GM13977 (cell line): ENCODE measurements at regions not wholly inside any gene's neighbourhood (a gene's known extent, or its start where the extent isn't known, plus 50 kb on each side); places are given as distances from the start of the nearest gene placed in this dataset.

Source experiments
- DNase-seq: peaks from one replicate; pipeline ENCODE4 v3.0.0; 2012; ENCODE audit warnings: low spot score
- in situ Hi-C: fragments of 300-500 bp; cut with MboI; formaldehyde crosslinking; loops from one replicate; pipeline ENCODE4 v1.12.0; 2022; ENCODE audit warnings: low sequenced_read_pairs, low pct_unique_long_range_greater_than_20kb, mixed read lengths, inconsistent platforms; ENCODE audit not compliant: unreplicated experiment
- TF ChIP-seq, protein P1 (sequence below): IDR thresholded peaks from 2 replicates; pipeline ENCODE4 v1.5.1; 2012; ENCODE audit warnings: mild to moderate bottlenecking, control low read depth; ENCODE audit not compliant: insufficient read depth; ENCODE audit errors: extremely low read depth, missing control alignments

DNA sequence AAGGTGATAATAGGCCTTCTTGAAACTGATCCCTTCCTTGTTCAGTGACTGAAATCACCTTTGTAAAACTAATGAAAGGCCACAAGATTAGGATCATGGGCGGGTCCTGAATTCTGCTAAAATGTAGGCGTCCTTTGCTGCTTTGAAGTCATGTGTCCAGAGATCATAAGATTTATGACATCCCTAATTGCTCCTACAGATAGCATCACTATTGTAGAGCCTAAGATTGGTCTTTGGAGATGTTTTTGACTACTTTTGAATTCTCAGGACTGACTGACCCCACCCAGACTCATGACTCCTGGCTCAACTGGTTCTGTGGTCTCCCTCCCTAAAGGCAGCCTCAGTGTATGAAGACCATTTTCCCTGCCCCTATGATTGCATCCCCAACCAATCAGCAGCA is 322.6 kb upstream of the SEMA3D start:
- in situ Hi-C loops: no loop called here
- no peak for DNase-seq
- TF ChIP-seq, protein P1, sequence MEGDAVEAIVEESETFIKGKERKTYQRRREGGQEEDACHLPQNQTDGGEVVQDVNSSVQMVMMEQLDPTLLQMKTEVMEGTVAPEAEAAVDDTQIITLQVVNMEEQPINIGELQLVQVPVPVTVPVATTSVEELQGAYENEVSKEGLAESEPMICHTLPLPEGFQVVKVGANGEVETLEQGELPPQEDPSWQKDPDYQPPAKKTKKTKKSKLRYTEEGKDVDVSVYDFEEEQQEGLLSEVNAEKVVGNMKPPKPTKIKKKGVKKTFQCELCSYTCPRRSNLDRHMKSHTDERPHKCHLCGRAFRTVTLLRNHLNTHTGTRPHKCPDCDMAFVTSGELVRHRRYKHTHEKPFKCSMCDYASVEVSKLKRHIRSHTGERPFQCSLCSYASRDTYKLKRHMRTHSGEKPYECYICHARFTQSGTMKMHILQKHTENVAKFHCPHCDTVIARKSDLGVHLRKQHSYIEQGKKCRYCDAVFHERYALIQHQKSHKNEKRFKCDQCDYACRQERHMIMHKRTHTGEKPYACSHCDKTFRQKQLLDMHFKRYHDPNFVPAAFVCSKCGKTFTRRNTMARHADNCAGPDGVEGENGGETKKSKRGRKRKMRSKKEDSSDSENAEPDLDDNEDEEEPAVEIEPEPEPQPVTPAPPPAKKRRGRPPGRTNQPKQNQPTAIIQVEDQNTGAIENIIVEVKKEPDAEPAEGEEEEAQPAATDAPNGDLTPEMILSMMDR: no peak

DNA sequence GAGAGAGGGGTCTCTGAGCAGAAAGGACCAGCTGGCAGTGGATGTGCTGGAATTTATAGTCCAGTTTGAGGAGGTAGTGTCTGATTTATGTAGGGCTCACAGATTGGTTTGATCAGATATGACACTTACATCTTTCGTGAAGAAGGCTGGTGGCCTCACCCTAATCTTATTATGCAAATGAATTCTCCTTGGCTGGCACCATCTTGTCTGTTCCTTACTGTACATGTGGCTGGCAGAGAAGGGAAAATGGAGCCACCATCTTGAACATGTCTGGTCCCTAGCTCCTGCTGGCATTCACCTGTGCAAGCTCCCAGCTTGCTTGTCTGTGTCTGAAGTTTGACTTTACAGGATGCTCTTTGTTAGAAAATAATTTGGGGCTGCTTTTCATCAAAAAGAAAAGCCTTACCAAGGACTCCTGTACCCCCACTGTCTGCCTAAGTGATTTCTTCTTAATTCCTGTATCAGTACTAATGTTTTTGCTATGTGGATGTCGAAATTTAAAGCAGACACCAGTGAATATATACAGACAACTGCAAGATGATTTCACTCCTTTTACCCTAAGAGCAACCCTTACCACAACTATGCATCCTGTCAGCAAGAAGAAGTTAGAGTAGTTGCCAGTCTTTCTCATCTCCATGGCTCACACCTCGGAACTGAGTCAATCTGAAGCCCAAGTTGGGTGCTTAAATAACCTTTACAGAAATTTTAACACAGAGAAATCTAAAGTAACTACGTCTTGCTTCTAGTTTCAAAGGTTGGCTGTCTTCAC is 322.0 kb upstream of the SEMA3D start:
- in situ Hi-C loops: no loop called here
- no peak for DNase-seq
- TF ChIP-seq, protein P1: no peak

DNA sequence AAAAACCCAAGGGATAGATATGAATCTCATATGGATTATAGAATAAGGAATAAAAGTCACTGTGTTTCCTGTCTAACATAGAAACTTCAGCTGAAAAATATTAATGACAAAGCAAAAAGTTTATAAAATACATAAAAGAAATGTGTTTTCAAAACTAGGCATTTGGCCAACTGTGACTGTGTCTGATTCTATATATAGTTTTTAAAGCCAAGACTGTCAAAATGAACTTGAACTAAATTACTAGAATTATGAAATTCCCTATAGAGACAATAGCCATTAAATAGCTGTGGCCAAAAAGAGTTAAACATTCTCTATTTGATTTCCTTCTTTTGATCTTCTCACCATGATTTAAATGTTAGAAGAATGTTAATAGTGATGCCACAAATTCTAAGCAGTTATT is 311.2 kb upstream of the SEMA3D start:
- in situ Hi-C loops: no loop called here
- TF ChIP-seq, protein P1: no peak
- DNase-seq: no peak

DNA sequence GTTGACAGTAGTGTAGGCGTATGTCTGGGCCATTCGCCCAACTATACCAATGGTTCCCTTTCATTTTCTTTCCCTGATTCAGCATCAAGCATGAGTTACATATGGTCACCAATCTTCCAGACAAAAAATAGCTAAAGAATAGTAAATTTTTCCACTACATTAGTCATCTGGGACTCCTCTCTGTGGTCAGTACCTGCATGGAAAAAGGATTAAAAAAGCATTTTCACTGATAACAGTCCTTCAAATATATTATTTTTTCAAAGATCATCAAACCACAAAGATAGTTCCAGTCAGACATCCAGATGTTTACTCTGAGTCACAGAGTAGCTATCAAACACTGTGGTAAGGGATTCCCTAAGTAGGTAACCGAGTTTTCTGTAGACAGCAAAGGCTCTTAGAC is 302.6 kb upstream of the SEMA3D start:
- in situ Hi-C loops: no loop called here
- DNase-seq: no peak
- TF ChIP-seq, protein P1: no peak

DNA sequence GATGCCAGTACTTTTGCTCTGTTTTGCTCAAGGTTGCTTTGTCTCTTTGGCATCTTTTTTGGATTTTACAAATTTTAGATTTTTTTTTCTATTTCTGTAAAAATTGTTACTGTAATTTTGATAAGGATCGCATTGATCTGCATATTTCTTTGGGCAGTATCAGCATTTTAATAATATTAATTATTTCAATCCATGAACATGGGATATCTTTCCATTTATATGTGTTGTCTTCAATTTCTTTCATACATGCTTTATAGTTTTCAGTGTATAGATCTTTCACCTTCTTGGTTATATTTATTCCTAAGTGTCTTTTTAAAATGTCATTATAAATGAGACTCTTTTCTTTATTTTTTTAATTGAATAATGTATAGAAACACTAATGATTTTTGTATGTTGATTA is 301.6 kb upstream of the SEMA3D start:
- in situ Hi-C loops: no loop called here

DNA sequence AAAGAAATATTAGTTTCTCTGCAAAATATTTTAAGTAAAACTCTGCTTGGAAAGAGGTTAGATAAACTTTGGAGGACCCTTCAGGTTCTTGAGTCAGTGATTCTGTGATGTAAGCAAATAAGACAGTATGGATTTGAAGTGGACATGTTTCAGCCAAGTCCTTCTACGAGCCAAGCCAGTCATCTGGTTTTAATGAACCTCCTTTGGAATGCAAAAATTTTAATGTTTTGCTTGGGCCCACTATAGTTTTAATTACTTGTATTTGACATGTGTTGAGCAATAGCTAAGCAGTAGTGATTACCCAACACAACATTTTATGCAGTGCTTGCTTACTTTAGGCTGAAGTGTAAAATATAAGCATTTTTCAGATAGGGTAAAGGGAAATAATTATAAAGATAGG is 296.3 kb upstream of the SEMA3D start:
- TF ChIP-seq, protein P1: no peak
- no peak for DNase-seq
- in situ Hi-C loops: no loop called here

More for the DNA sequence above, 301.6 kb upstream of the SEMA3D start:
- TF ChIP-seq, protein P1: no peak
- DNase-seq: no peak
